ENCODE measurements at regions not wholly inside any gene's neighbourhood (a gene's known extent, or its start where the extent isn't known, plus 50 kb on each side); places are given as distances from the start of the nearest gene placed in this dataset.

DNA sequence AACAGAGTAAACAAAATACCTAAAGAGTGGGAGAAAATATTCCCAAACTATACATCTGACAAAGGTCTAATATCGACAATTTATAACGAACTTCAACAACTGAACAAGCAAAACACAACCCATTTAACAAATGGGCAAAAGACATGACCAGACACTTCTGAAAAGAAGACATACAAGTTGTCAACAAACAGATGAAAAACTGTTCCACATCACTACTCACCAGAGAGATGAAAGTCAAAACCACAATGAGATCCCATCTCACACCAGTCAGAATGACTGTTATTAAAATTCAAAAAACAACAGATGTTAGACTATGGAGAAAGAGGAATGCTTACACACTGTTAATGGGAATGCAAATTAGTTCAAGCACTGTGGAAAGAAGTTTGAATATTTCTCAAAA is 233.8 kb upstream of the EDNRB start:
- no peak for TF ChIP-seq EZH2 (optimal IDR thresholded peaks at IDR 0.05; ENCODE audit: low read depth, low read length)
- TF ChIP-seq, protein P1, sequence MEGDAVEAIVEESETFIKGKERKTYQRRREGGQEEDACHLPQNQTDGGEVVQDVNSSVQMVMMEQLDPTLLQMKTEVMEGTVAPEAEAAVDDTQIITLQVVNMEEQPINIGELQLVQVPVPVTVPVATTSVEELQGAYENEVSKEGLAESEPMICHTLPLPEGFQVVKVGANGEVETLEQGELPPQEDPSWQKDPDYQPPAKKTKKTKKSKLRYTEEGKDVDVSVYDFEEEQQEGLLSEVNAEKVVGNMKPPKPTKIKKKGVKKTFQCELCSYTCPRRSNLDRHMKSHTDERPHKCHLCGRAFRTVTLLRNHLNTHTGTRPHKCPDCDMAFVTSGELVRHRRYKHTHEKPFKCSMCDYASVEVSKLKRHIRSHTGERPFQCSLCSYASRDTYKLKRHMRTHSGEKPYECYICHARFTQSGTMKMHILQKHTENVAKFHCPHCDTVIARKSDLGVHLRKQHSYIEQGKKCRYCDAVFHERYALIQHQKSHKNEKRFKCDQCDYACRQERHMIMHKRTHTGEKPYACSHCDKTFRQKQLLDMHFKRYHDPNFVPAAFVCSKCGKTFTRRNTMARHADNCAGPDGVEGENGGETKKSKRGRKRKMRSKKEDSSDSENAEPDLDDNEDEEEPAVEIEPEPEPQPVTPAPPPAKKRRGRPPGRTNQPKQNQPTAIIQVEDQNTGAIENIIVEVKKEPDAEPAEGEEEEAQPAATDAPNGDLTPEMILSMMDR (IDR thresholded peaks at IDR 0.05; ENCODE audit: low read length) = no peak
- TF ChIP-seq EZH2phosphoT487 (IDR thresholded peaks at IDR 0.05; ENCODE audit: low read length) = no peak
- Histone ChIP-seq H3K4me1 (ENCODE audit: low read length) (no peaks in the 10 kb centered on the region), H3K9me2 (replicated peaks; ENCODE audit: insufficient read depth, low read length) (no peaks in the 10 kb centered on the region), H2AFZ (ENCODE audit: low read length) (no peak overlapping the region), H3K79me2 (ENCODE audit: low read length) (no peaks in the 10 kb centered on the region), H3K27ac (ENCODE audit: low read length) (no peak overlapping the region), H4K20me1 (ENCODE audit: insufficient read depth, low read length) (no peaks in the 10 kb centered on the region), H3F3A (ENCODE audit: insufficient read depth, low read length) (no peaks in the 10 kb centered on the region), H3K9me3 (replicated peaks; ENCODE audit: insufficient read depth, low read length) (no peaks in the 10 kb centered on the region), H3K36me3 (replicated peaks; ENCODE audit: insufficient read depth, low read length) (no peaks in the 10 kb centered on the region), H3K4me3 (ENCODE audit: low read length) (no peak overlapping the region), H3K4me2 (ENCODE audit: low read depth, low read length) (no peak overlapping the region), H3K9ac (ENCODE audit: low read length) (no peak overlapping the region), H3K27me3 (replicated peaks; ENCODE audit: insufficient read depth, low read length) (no peaks in the 10 kb centered on the region)
- DNase-seq = no peak

DNA sequence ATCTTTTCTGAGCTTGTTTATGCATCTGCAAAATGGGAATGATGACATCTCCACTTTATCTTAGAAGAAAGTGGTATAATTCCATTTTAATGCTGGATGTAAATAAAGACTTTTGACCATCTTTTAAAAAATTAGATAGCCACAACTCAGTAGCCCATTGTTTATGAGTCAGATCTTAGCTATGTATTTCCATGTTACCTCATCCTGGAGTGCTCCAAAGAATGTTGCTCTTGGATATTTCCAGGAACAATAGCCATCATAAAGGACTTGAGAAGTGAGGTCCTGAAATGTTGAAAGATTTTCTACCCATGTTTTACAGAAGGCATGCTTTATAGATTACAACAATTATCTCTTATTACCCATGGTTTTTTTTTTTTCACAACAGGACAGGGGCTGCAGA is 229.3 kb upstream of the EDNRB start:
- H3K27ac ChIP-seq (ENCODE audit: low read length) = no peak overlapping the region
- H2AFZ ChIP-seq (ENCODE audit: low read length) = no peak overlapping the region
- no peak overlapping the region for H3K9ac ChIP-seq (ENCODE audit: low read length)
- no peak overlapping the region for H3K4me2 ChIP-seq (ENCODE audit: low read depth, low read length)
- no peaks in the 10 kb centered on the region for H3K9me3 ChIP-seq (replicated peaks; ENCODE audit: insufficient read depth, low read length)
- TF ChIP-seq EZH2 (optimal IDR thresholded peaks at IDR 0.05; ENCODE audit: low read depth, low read length) = no peak
- H3K9me2 ChIP-seq (replicated peaks; ENCODE audit: insufficient read depth, low read length) = no peaks in the 10 kb centered on the region
- H3K27me3 ChIP-seq (replicated peaks; ENCODE audit: insufficient read depth, low read length) = no peaks in the 10 kb centered on the region
- no peak for DNase-seq
- H3K79me2 ChIP-seq (ENCODE audit: low read length) = no peaks in the 10 kb centered on the region
- no peaks in the 10 kb centered on the region for H3F3A ChIP-seq (ENCODE audit: insufficient read depth, low read length)
- no peak overlapping the region for H3K4me3 ChIP-seq (ENCODE audit: low read length)
- H3K36me3 ChIP-seq (replicated peaks; ENCODE audit: insufficient read depth, low read length) = no peaks in the 10 kb centered on the region
- no peaks in the 10 kb centered on the region for H4K20me1 ChIP-seq (ENCODE audit: insufficient read depth, low read length)
- H3K4me1 ChIP-seq (ENCODE audit: low read length) = no peaks in the 10 kb centered on the region

DNA sequence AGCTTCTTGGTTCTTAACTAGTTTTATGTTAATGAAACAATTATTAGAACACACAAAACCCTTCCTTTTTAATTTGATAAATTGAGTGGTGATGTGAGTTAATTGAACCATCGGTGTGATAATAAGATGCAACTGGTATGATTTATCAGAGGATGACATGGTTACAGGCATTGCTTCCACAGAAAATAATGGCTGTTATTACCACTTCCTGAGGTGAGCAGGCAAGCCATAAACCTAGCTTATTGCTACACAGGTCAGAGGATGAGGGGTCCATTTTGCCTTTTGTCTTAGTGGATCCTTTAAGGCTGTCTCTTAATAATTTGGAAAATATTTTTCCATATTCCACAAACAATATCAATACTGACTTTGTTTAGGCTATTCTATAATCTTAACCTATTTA is 226.6 kb upstream of the EDNRB start:
- H3K9ac ChIP-seq (ENCODE audit: low read length) = no peak overlapping the region
- no peaks in the 10 kb centered on the region for H3K79me2 ChIP-seq (ENCODE audit: low read length)
- no peak overlapping the region for H2AFZ ChIP-seq (ENCODE audit: low read length)
- no peak overlapping the region for H3K4me3 ChIP-seq (ENCODE audit: low read length)
- H3K27me3 ChIP-seq (replicated peaks; ENCODE audit: insufficient read depth, low read length) = no peaks in the 10 kb centered on the region
- TF ChIP-seq EZH2phosphoT487 (IDR thresholded peaks at IDR 0.05; ENCODE audit: low read length) (no peak), EZH2 (optimal IDR thresholded peaks at IDR 0.05; ENCODE audit: low read depth, low read length) (no peak)
- TF ChIP-seq, protein P1 (IDR thresholded peaks at IDR 0.05; ENCODE audit: low read length) = no peak
- H3K36me3 ChIP-seq (replicated peaks; ENCODE audit: insufficient read depth, low read length) = no peaks in the 10 kb centered on the region
- no peaks in the 10 kb centered on the region for H3K4me1 ChIP-seq (ENCODE audit: low read length)
- H3K4me2 ChIP-seq (ENCODE audit: low read depth, low read length) = no peak overlapping the region
- H3K9me2 ChIP-seq (replicated peaks; ENCODE audit: insufficient read depth, low read length) = no peaks in the 10 kb centered on the region
- H3K9me3 ChIP-seq (replicated peaks; ENCODE audit: insufficient read depth, low read length) = no peaks in the 10 kb centered on the region
- H3F3A ChIP-seq (ENCODE audit: insufficient read depth, low read length) = no peaks in the 10 kb centered on the region
- no peak for DNase-seq
- no peak overlapping the region for H3K27ac ChIP-seq (ENCODE audit: low read length)
- H4K20me1 ChIP-seq (ENCODE audit: insufficient read depth, low read length) = no peaks in the 10 kb centered on the region

DNA sequence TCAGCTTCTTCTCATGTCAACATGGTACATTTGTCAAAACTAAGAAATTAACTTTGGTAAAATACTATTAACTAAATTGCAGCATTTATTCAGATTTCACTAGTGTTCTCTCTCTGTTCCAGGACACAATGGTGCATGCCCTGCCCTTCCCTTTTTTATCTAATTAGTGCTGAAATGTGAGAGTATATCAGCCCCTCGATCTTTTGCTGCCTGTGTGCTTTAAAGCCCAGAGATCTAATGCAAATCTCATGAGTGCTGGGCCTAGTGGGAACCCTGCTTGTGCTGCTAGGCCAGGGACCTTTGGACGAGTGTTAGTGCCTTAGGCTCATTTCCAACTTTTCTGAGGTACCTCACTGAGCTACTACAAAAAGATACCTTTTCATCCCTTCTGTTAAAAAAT is 221.1 kb upstream of the EDNRB start:
- Histone ChIP-seq H3K9ac (ENCODE audit: low read length) (no peak overlapping the region), H3K36me3 (replicated peaks; ENCODE audit: insufficient read depth, low read length) (no peaks in the 10 kb centered on the region), H3K27me3 (replicated peaks; ENCODE audit: insufficient read depth, low read length) (no peaks in the 10 kb centered on the region), H3K79me2 (ENCODE audit: low read length) (no peaks in the 10 kb centered on the region), H4K20me1 (ENCODE audit: insufficient read depth, low read length) (no peaks in the 10 kb centered on the region), H3K9me2 (replicated peaks; ENCODE audit: insufficient read depth, low read length) (no peaks in the 10 kb centered on the region), H3K4me3 (ENCODE audit: low read length) (no peak overlapping the region), H3K27ac (ENCODE audit: low read length) (no peak overlapping the region), H3K4me2 (ENCODE audit: low read depth, low read length) (no peak overlapping the region), H2AFZ (ENCODE audit: low read length) (no peak overlapping the region), H3F3A (ENCODE audit: insufficient read depth, low read length) (no peaks in the 10 kb centered on the region), H3K4me1 (ENCODE audit: low read length) (peaks cover 29% of the 10 kb centered on the region), H3K9me3 (replicated peaks; ENCODE audit: insufficient read depth, low read length) (no peaks in the 10 kb centered on the region)
- TF ChIP-seq, protein P1 (IDR thresholded peaks at IDR 0.05; ENCODE audit: low read length) = no peak
- TF ChIP-seq EZH2phosphoT487 (IDR thresholded peaks at IDR 0.05; ENCODE audit: low read length) = no peak
- no peak for TF ChIP-seq EZH2 (optimal IDR thresholded peaks at IDR 0.05; ENCODE audit: low read depth, low read length)
- DNase-seq = no peak

All from MM.1S (cell line).